ENCODE measurements at regions not wholly inside any gene's neighbourhood (a gene's known extent, or its start where the extent isn't known, plus 50 kb on each side); places are given as distances from the start of the nearest gene placed in this dataset.
A peak's percentile ranks its signal among the peaks of the same experiment; 100 is the strongest.
"Not testable (repeated sequence)": the region's sequence is repeated elsewhere in the genome, so short reads cannot be mapped to it uniquely, and the experiment has no call there.

GRCh38 chr16:31714903-31715504 lies 158.6 kb upstream of the ZNF267 start:
- no peak for DNase-seq (ENCODE audit: low spot score)
- Mint-ChIP-seq H3K36me3 (ENCODE audit: low read depth) (peaks cover 61% of the 10 kb centered on the region), H3K27ac (peak overlapping the region; percentile 32), H3K4me3 (ENCODE audit: low read depth) (peak overlapping the region; percentile 98), H3K27me3 (ENCODE audit: low read depth) (no peaks in the 10 kb centered on the region), H3K4me1 (ENCODE audit: low read depth) (peaks cover 30% of the 10 kb centered on the region), H3K9me3 (peaks cover 23% of the 10 kb centered on the region)
- intact Hi-C loops (cut with micrococcal nuclease), result no loop called here

GRCh38 chr16:31715915-31716314 lies 157.7 kb upstream of the ZNF267 start:
- Mint-ChIP-seq H3K4me1 (ENCODE audit: low read depth) (peaks cover 32% of the 10 kb centered on the region), H3K27ac (no peak overlapping the region), H3K36me3 (ENCODE audit: low read depth) (peaks cover 68% of the 10 kb centered on the region), H3K9me3 (peaks cover 31% of the 10 kb centered on the region), H3K4me3 (ENCODE audit: low read depth) (no peak overlapping the region), H3K27me3 (ENCODE audit: low read depth) (no peaks in the 10 kb centered on the region)
- intact Hi-C loops (cut with micrococcal nuclease), result no loop called here
- no peak for DNase-seq (ENCODE audit: low spot score)

GRCh38 chr16:31718998-31719397 lies 154.6 kb upstream of the ZNF267 start:
- H3K27me3 Mint-ChIP-seq (ENCODE audit: low read depth), result no peaks in the 10 kb centered on the region
- peaks cover 21% of the 10 kb centered on the region for H3K4me1 Mint-ChIP-seq (ENCODE audit: low read depth)
- H3K36me3 Mint-ChIP-seq (ENCODE audit: low read depth), result peaks cover 95% of the 10 kb centered on the region
- no peak overlapping the region for H3K27ac Mint-ChIP-seq
- intact Hi-C loops (cut with micrococcal nuclease), result no loop called here
- DNase-seq (ENCODE audit: low spot score), result no peak
- H3K9me3 Mint-ChIP-seq, result peaks cover 48% of the 10 kb centered on the region
- no peak overlapping the region for H3K4me3 Mint-ChIP-seq (ENCODE audit: low read depth)

GRCh38 chr16:31727553-31727952 lies 146.1 kb upstream of the ZNF267 start:
- H3K36me3 Mint-ChIP-seq (ENCODE audit: low read depth), result peaks cover 90% of the 10 kb centered on the region
- H3K27me3 Mint-ChIP-seq (ENCODE audit: low read depth), result no peaks in the 10 kb centered on the region
- no peak overlapping the region for H3K27ac Mint-ChIP-seq
- H3K4me3 Mint-ChIP-seq (ENCODE audit: low read depth), result no peak overlapping the region
- peaks cover 5% of the 10 kb centered on the region for H3K4me1 Mint-ChIP-seq (ENCODE audit: low read depth)
- H3K9me3 Mint-ChIP-seq, result peaks cover 78% of the 10 kb centered on the region
- intact Hi-C loops (cut with micrococcal nuclease), result no loop called here
- DNase-seq (ENCODE audit: low spot score), result no peak

GRCh38 chr16:31734265-31734664 lies 139.3 kb upstream of the ZNF267 start:
- no peak overlapping the region for H3K27ac Mint-ChIP-seq
- no peak overlapping the region for H3K4me3 Mint-ChIP-seq (ENCODE audit: low read depth)
- no peak for DNase-seq (ENCODE audit: low spot score)
- peaks cover 85% of the 10 kb centered on the region for H3K9me3 Mint-ChIP-seq
- intact Hi-C loops (cut with micrococcal nuclease), result no loop called here
- H3K27me3 Mint-ChIP-seq (ENCODE audit: low read depth), result no peaks in the 10 kb centered on the region
- peaks cover 95% of the 10 kb centered on the region for H3K36me3 Mint-ChIP-seq (ENCODE audit: low read depth)
- H3K4me1 Mint-ChIP-seq (ENCODE audit: low read depth), result no peaks in the 10 kb centered on the region

GRCh38 chr16:31745098-31745497 lies 128.5 kb upstream of the ZNF267 start:
- DNase-seq (ENCODE audit: low spot score); H3K27me3 Mint-ChIP-seq (ENCODE audit: low read depth); H3K4me1 Mint-ChIP-seq (ENCODE audit: low read depth); H3K27ac Mint-ChIP-seq; H3K4me3 Mint-ChIP-seq (ENCODE audit: low read depth); intact Hi-C loops (cut with micrococcal nuclease): not testable (repeated sequence)
- Mint-ChIP-seq H3K36me3 (ENCODE audit: low read depth) (peaks cover 98% of the 10 kb centered on the region), H3K9me3 (peaks cover 78% of the 10 kb centered on the region)

- Mint-ChIP-seq H3K4me1 (ENCODE audit: low read depth) (no peaks in the 10 kb centered on the region), H3K36me3 (ENCODE audit: low read depth) (peaks cover 96% of the 10 kb centered on the region), H3K27me3 (ENCODE audit: low read depth) (no peaks in the 10 kb centered on the region), H3K4me3 (ENCODE audit: low read depth) (no peak overlapping the region), H3K27ac (no peak overlapping the region), H3K9me3 (peaks cover 76% of the 10 kb centered on the region)
- DNase-seq (ENCODE audit: low spot score), result no peak
- intact Hi-C loops (cut with micrococcal nuclease), result no loop called here
Measured at GRCh38 chr16:31745900-31746299, 127.7 kb upstream of the ZNF267 start.

- H3K9me3 Mint-ChIP-seq, result peaks cover 87% of the 10 kb centered on the region
- no peak overlapping the region for H3K27ac Mint-ChIP-seq
- intact Hi-C loops (cut with micrococcal nuclease), result no loop called here
- no peak for DNase-seq (ENCODE audit: low spot score)
- peaks cover 85% of the 10 kb centered on the region for H3K36me3 Mint-ChIP-seq (ENCODE audit: low read depth)
- H3K4me3 Mint-ChIP-seq (ENCODE audit: low read depth), result no peak overlapping the region
- H3K4me1 Mint-ChIP-seq (ENCODE audit: low read depth), result no peaks in the 10 kb centered on the region
- no peaks in the 10 kb centered on the region for H3K27me3 Mint-ChIP-seq (ENCODE audit: low read depth)
Measured at GRCh38 chr16:31754998-31755615, 118.5 kb upstream of the ZNF267 start.

GRCh38 chr16:31764103-31764502 lies 109.5 kb upstream of the ZNF267 start:
- Mint-ChIP-seq H3K27me3 (ENCODE audit: low read depth) (no peaks in the 10 kb centered on the region), H3K36me3 (ENCODE audit: low read depth) (peaks cover 26% of the 10 kb centered on the region), H3K27ac (no peak overlapping the region), H3K4me1 (ENCODE audit: low read depth) (no peaks in the 10 kb centered on the region), H3K9me3 (peaks cover 79% of the 10 kb centered on the region), H3K4me3 (ENCODE audit: low read depth) (no peak overlapping the region)
- no peak for DNase-seq (ENCODE audit: low spot score)
- intact Hi-C loops (cut with micrococcal nuclease), result no loop called here

- Mint-ChIP-seq H3K4me3 (ENCODE audit: low read depth) (no peak overlapping the region), H3K9me3 (peaks cover 78% of the 10 kb centered on the region), H3K27ac (no peak overlapping the region), H3K4me1 (ENCODE audit: low read depth) (no peaks in the 10 kb centered on the region), H3K27me3 (ENCODE audit: low read depth) (no peaks in the 10 kb centered on the region), H3K36me3 (ENCODE audit: low read depth) (peaks cover 12% of the 10 kb centered on the region)
- no peak for DNase-seq (ENCODE audit: low spot score)
- intact Hi-C loops (cut with micrococcal nuclease), result no loop called here
Measured at GRCh38 chr16:31767267-31767666, 106.3 kb upstream of the ZNF267 start.

- no peak for DNase-seq (ENCODE audit: low spot score)
- Mint-ChIP-seq H3K4me1 (ENCODE audit: low read depth) (no peaks in the 10 kb centered on the region), H3K27ac (no peak overlapping the region), H3K4me3 (ENCODE audit: low read depth) (no peak overlapping the region), H3K36me3 (ENCODE audit: low read depth) (peaks cover 2% of the 10 kb centered on the region), H3K27me3 (ENCODE audit: low read depth) (no peaks in the 10 kb centered on the region), H3K9me3 (peaks cover 77% of the 10 kb centered on the region)
- intact Hi-C loops (cut with micrococcal nuclease), result no loop called here
Measured at GRCh38 chr16:31780342-31780741, 93.3 kb upstream of the ZNF267 start.

GRCh38 chr16:31785126-31785525 lies 88.5 kb upstream of the ZNF267 start:
- Mint-ChIP-seq H3K27me3 (ENCODE audit: low read depth) (no peaks in the 10 kb centered on the region), H3K4me3 (ENCODE audit: low read depth) (no peak overlapping the region), H3K9me3 (peaks cover 66% of the 10 kb centered on the region), H3K36me3 (ENCODE audit: low read depth) (no peaks in the 10 kb centered on the region), H3K27ac (no peak overlapping the region), H3K4me1 (ENCODE audit: low read depth) (no peaks in the 10 kb centered on the region)
- intact Hi-C loops (cut with micrococcal nuclease), result no loop called here
- DNase-seq (ENCODE audit: low spot score), result no peak

- intact Hi-C loops (cut with micrococcal nuclease), result no loop called here
- H3K9me3 Mint-ChIP-seq, result no peaks in the 10 kb centered on the region
- DNase-seq (ENCODE audit: low spot score), result no peak
- H3K4me1 Mint-ChIP-seq (ENCODE audit: low read depth), result no peaks in the 10 kb centered on the region
- no peaks in the 10 kb centered on the region for H3K36me3 Mint-ChIP-seq (ENCODE audit: low read depth)
- H3K4me3 Mint-ChIP-seq (ENCODE audit: low read depth), result no peak overlapping the region
- H3K27me3 Mint-ChIP-seq (ENCODE audit: low read depth), result no peaks in the 10 kb centered on the region
- H3K27ac Mint-ChIP-seq, result no peak overlapping the region
Measured at GRCh38 chr16:31807086-31807485, 66.5 kb upstream of the ZNF267 start.
